ENCODE measurements at regions not wholly inside any gene's neighbourhood (a gene's known extent, or its start where the extent isn't known, plus 50 kb on each side); places are given as distances from the start of the nearest gene placed in this dataset.

DNA sequence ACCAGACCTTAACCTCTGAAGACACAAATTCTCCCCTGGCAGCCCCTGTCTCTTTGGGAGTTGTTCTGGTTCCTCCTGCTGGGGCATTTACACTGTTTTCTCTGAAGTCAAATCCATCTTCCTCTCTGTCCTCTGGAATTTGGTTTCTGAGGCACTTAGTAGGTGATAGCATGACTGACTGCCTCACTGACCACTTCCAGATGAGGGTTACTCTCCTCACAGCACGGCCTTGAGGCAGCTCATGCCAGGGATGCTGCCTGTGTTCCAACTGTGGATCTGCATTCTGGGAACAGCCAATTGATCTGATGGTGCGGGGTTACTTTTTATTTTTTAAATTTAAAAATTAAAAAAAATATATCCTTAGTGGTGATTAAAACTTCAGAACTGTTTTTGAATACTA lies 140.9 kb upstream of the ROPN1 start:
- TF ChIP-seq, protein P1, sequence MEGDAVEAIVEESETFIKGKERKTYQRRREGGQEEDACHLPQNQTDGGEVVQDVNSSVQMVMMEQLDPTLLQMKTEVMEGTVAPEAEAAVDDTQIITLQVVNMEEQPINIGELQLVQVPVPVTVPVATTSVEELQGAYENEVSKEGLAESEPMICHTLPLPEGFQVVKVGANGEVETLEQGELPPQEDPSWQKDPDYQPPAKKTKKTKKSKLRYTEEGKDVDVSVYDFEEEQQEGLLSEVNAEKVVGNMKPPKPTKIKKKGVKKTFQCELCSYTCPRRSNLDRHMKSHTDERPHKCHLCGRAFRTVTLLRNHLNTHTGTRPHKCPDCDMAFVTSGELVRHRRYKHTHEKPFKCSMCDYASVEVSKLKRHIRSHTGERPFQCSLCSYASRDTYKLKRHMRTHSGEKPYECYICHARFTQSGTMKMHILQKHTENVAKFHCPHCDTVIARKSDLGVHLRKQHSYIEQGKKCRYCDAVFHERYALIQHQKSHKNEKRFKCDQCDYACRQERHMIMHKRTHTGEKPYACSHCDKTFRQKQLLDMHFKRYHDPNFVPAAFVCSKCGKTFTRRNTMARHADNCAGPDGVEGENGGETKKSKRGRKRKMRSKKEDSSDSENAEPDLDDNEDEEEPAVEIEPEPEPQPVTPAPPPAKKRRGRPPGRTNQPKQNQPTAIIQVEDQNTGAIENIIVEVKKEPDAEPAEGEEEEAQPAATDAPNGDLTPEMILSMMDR (IDR thresholded peaks at IDR 0.05; ENCODE audit: low read depth, low read length) = no peak
- no peak for DNase-seq (ENCODE audit: low read depth in 2 of 2)
- H3K4me3 ChIP-seq (replicated peaks in 1 of 2; ENCODE audit: low read depth in 2 of 2, low read length in 2 of 2) = no peak overlapping the region

DNA sequence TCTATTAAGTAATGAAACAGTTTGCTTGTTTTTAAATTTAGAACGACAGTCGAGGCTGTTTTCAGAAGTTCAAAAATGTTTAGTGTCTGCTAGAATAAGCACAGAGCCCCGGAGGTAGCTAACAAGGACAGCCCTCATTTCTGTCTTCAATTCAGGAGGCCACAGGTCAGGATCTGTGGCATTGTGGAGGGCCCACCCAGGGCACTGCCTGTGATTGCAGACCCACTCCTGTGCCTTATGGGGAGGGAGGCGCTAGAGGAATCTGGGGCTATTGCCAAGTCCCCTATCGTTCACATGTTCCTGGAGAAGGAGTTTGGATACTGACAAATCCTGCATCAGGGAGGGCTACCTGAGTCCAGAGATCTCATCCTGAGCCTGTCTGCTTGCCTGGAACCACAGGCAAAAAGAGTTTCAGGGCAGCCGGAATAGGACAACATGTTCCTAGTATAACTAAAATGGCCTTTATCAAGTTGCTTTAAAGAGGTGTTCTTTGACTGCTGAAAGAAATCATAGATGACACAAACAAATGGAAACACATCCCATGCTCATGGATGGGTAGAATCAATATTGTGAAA lies 141.5 kb upstream of the ROPN1 start:
- TF ChIP-seq, protein P1 (IDR thresholded peaks at IDR 0.05; ENCODE audit: low read depth, low read length) = no peak
- no peak overlapping the region for H3K4me3 ChIP-seq (replicated peaks in 1 of 2; ENCODE audit: low read depth in 2 of 2, low read length in 2 of 2)
- no peak for DNase-seq (ENCODE audit: low read depth in 2 of 2)

DNA sequence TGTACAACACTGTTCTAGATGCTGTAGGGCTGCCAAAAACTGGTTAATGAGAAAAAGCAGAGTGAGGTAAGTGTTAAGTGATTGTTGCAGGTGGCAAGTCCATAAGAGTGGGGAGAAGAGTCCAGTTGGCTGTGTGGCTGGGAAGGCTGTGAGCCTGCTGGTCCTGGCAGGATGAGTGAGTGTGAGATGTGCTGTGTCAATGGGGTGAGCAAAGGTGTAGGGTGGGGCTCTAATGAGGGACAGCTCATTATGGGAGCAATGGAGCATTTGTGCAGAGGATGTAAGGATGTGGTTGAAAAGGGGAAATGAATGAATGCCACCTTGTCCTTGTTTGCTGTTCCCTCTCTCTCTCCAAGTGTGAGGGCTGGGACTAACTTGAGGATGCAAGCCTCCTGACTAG lies 145.3 kb upstream of the ROPN1 start:
- TF ChIP-seq, protein P1 (IDR thresholded peaks at IDR 0.05; ENCODE audit: low read depth, low read length) = no peak
- no peak for DNase-seq (ENCODE audit: low read depth in 2 of 2)
- H3K4me3 ChIP-seq (replicated peaks in 1 of 2; ENCODE audit: low read depth in 2 of 2, low read length in 2 of 2) = no peak overlapping the region

DNA sequence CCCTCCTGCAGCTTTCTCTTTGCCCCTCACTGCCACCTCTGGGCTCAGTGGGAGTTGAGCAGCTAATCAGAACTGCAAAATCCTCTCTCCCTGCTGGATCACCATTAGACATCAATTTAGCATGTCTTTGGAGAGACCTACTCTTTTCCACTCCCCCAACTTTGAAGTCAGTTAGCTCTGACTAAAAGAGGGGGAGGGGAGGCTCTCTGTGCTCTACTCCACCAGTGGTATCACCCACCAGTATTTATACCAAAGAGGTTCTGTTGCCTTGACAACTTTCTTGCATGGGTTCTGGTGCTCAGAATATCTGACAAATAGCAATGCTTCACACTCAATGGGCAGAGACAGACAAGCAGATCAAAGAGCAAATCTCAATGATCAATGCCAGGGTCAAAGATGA lies 146.2 kb upstream of the ROPN1 start:
- TF ChIP-seq, protein P1 (IDR thresholded peaks at IDR 0.05; ENCODE audit: low read depth, low read length) = no peak
- no peak for DNase-seq (ENCODE audit: low read depth in 2 of 2)
- H3K4me3 ChIP-seq (replicated peaks in 1 of 2; ENCODE audit: low read depth in 2 of 2, low read length in 2 of 2) = no peak overlapping the region

DNA sequence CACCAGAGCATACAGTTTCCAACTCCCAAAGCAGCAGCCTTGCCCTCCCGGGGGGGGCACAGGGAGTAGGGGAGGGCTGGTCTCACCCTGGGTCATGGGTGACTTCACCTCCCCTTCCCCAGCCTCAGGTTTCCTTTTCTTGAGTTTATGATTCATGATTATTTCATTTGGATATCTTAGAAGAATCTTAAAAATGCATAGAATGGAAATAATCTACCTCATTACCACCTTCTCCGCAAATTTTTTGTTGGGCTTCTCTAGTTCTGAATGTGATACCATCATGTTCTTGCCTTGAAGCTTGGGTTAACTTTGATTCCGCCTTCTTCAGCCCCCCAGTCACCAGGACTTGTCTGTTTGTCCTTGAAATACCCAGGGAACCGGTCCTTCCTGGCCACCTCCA lies 148.8 kb upstream of the ROPN1 start:
- DNase-seq (ENCODE audit: low read depth in 2 of 2) = no peak
- H3K4me3 ChIP-seq (replicated peaks in 1 of 2; ENCODE audit: low read depth in 2 of 2, low read length in 2 of 2) = no peak overlapping the region
- TF ChIP-seq, protein P1 (IDR thresholded peaks at IDR 0.05; ENCODE audit: low read depth, low read length) = no peak

DNA sequence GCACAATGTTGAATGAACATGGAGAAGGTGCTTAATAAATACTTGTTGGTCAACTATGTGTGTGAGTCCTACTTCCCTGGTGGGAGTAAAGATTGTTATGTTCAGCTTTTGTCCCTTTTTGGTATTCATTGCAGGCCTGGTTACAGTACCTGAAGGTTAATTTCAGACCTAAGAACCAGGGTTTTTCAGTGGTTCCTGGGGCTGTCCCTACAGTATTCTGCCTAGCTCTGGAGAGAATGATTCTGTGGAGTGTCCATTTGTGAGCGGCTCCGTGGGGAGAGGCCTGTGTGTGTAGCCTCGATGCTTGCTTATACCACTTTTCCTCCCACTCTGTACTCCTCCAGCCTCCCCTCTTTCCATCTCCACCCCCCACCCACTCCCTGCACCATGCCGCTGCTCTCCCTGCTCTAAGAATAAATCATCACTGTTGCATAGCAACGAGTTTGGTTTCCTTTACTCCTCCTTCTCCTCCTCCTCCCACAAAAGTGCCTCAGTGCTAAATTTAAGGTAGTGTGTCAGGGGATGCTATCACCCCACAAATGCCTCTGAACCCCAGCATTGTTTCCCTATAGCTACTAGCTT lies 150.6 kb upstream of the ROPN1 start:
- TF ChIP-seq, protein P1 (IDR thresholded peaks at IDR 0.05; ENCODE audit: low read depth, low read length) = no peak
- DNase-seq (ENCODE audit: low read depth in 2 of 2) = no peak
- no peak overlapping the region for H3K4me3 ChIP-seq (replicated peaks in 1 of 2; ENCODE audit: low read depth in 2 of 2, low read length in 2 of 2)

DNA sequence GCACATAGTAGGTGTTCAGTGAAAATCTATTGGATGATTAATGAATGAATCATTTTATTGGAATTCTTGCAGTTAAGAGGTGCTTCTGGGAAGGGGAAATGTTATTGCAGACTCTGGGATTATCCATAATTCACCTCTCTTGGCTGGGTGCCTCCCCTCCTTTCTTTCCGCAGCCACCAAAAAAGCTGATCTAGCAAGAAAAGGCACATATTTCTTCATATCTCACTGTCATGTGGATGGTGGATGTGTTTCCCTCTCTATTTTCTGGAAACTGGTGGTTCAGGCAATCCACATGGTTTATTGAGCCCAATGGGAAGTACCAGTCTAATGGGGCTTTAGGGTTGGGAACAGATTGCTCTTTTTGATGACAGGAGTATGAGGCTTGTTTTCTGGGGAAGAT lies 151.1 kb upstream of the ROPN1 start:
- H3K4me3 ChIP-seq (replicated peaks in 1 of 2; ENCODE audit: low read depth in 2 of 2, low read length in 2 of 2) = no peak overlapping the region
- no peak for DNase-seq (ENCODE audit: low read depth in 2 of 2)
- TF ChIP-seq, protein P1 (IDR thresholded peaks at IDR 0.05; ENCODE audit: low read depth, low read length) = no peak
